Cardiac septum (tissue), 1 donor: ENCODE measurements at regions not wholly inside any gene's neighbourhood (a gene's known extent, or its start where the extent isn't known, plus 50 kb on each side); places are given as distances from the start of the nearest gene placed in this dataset.

ENCODE experiments used
- DNase-seq: peaks from one replicate; pipeline ENCODE4 v3.0.0-alpha.2; 2020; ENCODE audit warnings: low spot score
- intact Hi-C: fragments of 100-400 bp; cut with DNase I; formaldehyde crosslinking; loops from one replicate; pipeline ENCODE4 v1.14.0; 2022
- donor health status: DM: no; HTN: no; CAD: no.

GRCh38 chr11:111153194-111153593 is 92.3 kb upstream of the POU2AF2 start:
- intact Hi-C loops: no loop called here
- DNase-seq: no peak

GRCh38 chr11:111148953-111149352 is 96.6 kb upstream of the POU2AF2 start:
- intact Hi-C loops: no loop called here

GRCh38 chr11:111148121-111148520 is 97.4 kb upstream of the POU2AF2 start:
- intact Hi-C loops: no loop called here
- no peak for DNase-seq

More at GRCh38 chr11:111148953-111149352, 96.6 kb upstream of the POU2AF2 start:
- DNase-seq: no peak

- no peak for DNase-seq
- intact Hi-C loops: no loop called here
Observed at GRCh38 chr11:111137846-111138245, 107.7 kb upstream of the POU2AF2 start.

GRCh38 chr11:111135778-111136570 is 109.6 kb upstream of the POU2AF2 start:
- intact Hi-C loops: no loop called here

GRCh38 chr11:111135101-111135500 is 110.4 kb upstream of the POU2AF2 start:
- intact Hi-C loops: no loop called here
- DNase-seq: no peak

More at GRCh38 chr11:111135778-111136570, 109.6 kb upstream of the POU2AF2 start:
- DNase-seq: no peak

- DNase-seq: no peak
- intact Hi-C loops: no loop called here
Observed at GRCh38 chr11:111128076-111128870, 117.3 kb upstream of the POU2AF2 start.

- intact Hi-C loops: no loop called here
- DNase-seq: no peak
Observed at GRCh38 chr11:111124724-111125123, 120.8 kb upstream of the POU2AF2 start.

- intact Hi-C loops: no loop called here
- no peak for DNase-seq
Observed at GRCh38 chr11:111123463-111124398, 121.8 kb upstream of the POU2AF2 start.

- no peak for DNase-seq
- intact Hi-C loops: no loop called here
Observed at GRCh38 chr11:111120696-111121302, 124.7 kb upstream of the POU2AF2 start.

- DNase-seq: no peak
- intact Hi-C loops: no loop called here
Observed at GRCh38 chr11:111120161-111120560, 125.4 kb upstream of the POU2AF2 start.

- intact Hi-C loops: no loop called here
- DNase-seq: no peak
Observed at GRCh38 chr11:111119751-111120150, 125.8 kb upstream of the POU2AF2 start.

GRCh38 chr11:111115890-111116289 is 129.6 kb upstream of the POU2AF2 start:
- DNase-seq: no peak
- intact Hi-C loops: no loop called here

- intact Hi-C loops: no loop called here
- no peak for DNase-seq
Observed at GRCh38 chr11:111114091-111114490, 131.4 kb upstream of the POU2AF2 start.

- DNase-seq: no peak
- intact Hi-C loops: no loop called here
Observed at GRCh38 chr11:111112614-111113013, 132.9 kb upstream of the POU2AF2 start.

GRCh38 chr11:111107501-111107900 is 138.0 kb upstream of the POU2AF2 start:
- no peak for DNase-seq
- intact Hi-C loops: no loop called here

- intact Hi-C loops: no loop called here
- DNase-seq: no peak
Observed at GRCh38 chr11:111106641-111107040, 138.9 kb upstream of the POU2AF2 start.

- intact Hi-C loops: no loop called here
- DNase-seq: no peak
Observed at GRCh38 chr11:111105566-111105965, 140.0 kb upstream of the POU2AF2 start.

- DNase-seq: no peak
- intact Hi-C loops: no loop called here
Observed at GRCh38 chr11:111104185-111104584, 141.3 kb upstream of the POU2AF2 start.
